H1 (cell line): ENCODE measurements at regions not wholly inside any gene's neighbourhood (a gene's known extent, or its start where the extent isn't known, plus 50 kb on each side); places are given as distances from the start of the nearest gene placed in this dataset.

Experiments
- NRF1 ChIP-seq: IDR thresholded peaks from 2 replicates; pipeline ENCODE4 v1.6.1; 2011; ENCODE audit warnings: mild to moderate bottlenecking, low read depth, low read length, improper control_type of control experiment
- TAF1 ChIP-seq: IDR thresholded peaks from 2 replicates; pipeline ENCODE4 v1.6.1; 2011; ENCODE audit warnings: mild to moderate bottlenecking, low read depth, low read length
- TF ChIP-seq, protein P1 (sequence below): fragments of 300-600 bp; sonication (generic); IDR thresholded peaks from 2 replicates; pipeline ENCODE4 v1.7.1; 2012; ENCODE audit warnings: low read length, moderate library complexity, mild to moderate bottlenecking, inconsistent platforms; ENCODE audit not compliant: insufficient replicate concordance

DNA sequence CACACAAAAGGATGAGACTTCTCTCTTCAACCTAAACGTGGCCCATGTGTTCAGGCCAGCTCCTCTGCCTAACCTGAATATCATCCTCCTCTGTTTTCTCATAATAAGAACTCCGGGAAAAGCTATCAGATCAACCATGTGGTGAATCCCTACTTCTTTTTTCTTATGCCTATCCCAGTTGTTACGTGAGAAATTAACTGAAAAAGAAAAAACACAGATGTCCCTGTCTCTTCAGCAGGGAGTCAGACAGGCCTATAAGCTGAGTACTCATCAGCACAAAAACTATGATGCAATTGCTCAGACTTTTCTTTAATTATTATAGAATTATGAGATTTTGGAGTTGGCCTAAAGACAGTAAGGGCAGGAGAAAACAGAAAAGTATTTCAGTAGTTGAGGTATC lies 613.0 kb upstream of the FSHR start (continued):
- TF ChIP-seq, protein P1, sequence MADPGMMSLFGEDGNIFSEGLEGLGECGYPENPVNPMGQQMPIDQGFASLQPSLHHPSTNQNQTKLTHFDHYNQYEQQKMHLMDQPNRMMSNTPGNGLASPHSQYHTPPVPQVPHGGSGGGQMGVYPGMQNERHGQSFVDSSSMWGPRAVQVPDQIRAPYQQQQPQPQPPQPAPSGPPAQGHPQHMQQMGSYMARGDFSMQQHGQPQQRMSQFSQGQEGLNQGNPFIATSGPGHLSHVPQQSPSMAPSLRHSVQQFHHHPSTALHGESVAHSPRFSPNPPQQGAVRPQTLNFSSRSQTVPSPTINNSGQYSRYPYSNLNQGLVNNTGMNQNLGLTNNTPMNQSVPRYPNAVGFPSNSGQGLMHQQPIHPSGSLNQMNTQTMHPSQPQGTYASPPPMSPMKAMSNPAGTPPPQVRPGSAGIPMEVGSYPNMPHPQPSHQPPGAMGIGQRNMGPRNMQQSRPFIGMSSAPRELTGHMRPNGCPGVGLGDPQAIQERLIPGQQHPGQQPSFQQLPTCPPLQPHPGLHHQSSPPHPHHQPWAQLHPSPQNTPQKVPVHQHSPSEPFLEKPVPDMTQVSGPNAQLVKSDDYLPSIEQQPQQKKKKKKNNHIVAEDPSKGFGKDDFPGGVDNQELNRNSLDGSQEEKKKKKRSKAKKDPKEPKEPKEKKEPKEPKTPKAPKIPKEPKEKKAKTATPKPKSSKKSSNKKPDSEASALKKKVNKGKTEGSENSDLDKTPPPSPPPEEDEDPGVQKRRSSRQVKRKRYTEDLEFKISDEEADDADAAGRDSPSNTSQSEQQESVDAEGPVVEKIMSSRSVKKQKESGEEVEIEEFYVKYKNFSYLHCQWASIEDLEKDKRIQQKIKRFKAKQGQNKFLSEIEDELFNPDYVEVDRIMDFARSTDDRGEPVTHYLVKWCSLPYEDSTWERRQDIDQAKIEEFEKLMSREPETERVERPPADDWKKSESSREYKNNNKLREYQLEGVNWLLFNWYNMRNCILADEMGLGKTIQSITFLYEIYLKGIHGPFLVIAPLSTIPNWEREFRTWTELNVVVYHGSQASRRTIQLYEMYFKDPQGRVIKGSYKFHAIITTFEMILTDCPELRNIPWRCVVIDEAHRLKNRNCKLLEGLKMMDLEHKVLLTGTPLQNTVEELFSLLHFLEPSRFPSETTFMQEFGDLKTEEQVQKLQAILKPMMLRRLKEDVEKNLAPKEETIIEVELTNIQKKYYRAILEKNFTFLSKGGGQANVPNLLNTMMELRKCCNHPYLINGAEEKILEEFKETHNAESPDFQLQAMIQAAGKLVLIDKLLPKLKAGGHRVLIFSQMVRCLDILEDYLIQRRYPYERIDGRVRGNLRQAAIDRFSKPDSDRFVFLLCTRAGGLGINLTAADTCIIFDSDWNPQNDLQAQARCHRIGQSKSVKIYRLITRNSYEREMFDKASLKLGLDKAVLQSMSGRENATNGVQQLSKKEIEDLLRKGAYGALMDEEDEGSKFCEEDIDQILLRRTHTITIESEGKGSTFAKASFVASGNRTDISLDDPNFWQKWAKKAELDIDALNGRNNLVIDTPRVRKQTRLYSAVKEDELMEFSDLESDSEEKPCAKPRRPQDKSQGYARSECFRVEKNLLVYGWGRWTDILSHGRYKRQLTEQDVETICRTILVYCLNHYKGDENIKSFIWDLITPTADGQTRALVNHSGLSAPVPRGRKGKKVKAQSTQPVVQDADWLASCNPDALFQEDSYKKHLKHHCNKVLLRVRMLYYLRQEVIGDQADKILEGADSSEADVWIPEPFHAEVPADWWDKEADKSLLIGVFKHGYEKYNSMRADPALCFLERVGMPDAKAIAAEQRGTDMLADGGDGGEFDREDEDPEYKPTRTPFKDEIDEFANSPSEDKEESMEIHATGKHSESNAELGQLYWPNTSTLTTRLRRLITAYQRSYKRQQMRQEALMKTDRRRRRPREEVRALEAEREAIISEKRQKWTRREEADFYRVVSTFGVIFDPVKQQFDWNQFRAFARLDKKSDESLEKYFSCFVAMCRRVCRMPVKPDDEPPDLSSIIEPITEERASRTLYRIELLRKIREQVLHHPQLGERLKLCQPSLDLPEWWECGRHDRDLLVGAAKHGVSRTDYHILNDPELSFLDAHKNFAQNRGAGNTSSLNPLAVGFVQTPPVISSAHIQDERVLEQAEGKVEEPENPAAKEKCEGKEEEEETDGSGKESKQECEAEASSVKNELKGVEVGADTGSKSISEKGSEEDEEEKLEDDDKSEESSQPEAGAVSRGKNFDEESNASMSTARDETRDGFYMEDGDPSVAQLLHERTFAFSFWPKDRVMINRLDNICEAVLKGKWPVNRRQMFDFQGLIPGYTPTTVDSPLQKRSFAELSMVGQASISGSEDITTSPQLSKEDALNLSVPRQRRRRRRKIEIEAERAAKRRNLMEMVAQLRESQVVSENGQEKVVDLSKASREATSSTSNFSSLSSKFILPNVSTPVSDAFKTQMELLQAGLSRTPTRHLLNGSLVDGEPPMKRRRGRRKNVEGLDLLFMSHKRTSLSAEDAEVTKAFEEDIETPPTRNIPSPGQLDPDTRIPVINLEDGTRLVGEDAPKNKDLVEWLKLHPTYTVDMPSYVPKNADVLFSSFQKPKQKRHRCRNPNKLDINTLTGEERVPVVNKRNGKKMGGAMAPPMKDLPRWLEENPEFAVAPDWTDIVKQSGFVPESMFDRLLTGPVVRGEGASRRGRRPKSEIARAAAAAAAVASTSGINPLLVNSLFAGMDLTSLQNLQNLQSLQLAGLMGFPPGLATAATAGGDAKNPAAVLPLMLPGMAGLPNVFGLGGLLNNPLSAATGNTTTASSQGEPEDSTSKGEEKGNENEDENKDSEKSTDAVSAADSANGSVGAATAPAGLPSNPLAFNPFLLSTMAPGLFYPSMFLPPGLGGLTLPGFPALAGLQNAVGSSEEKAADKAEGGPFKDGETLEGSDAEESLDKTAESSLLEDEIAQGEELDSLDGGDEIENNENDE, result no peak
- TF ChIP-seq TAF1 (no peak), NRF1 (no peak)
